A549 (cell line): ENCODE measurements at regions not wholly inside any gene's neighbourhood (a gene's known extent, or its start where the extent isn't known, plus 50 kb on each side); places are given as distances from the start of the nearest gene placed in this dataset.

Source experiments
- BHLHE40 ChIP-seq: IDR thresholded peaks from 2 replicates; pipeline ENCODE4 v1.6.1; 2012; ENCODE audit warnings: low read depth, low read length, inconsistent platforms
- CEBPB ChIP-seq, 2 experiments: fragments of >200 bp in 1 of 2; sonication (Bioruptor Twin) in 1 of 2; formaldehyde crosslinking in 1 of 2; IDR thresholded peaks; 2 replicates each; pipeline ENCODE4 v1.6.1; 2012 to 2016
- CTCF ChIP-seq: fragments of >200 bp; sonication (Bioruptor Twin); formaldehyde crosslinking; IDR thresholded peaks from 3 replicates; pipeline ENCODE4 v1.5.1; 2016
- JUN ChIP-seq, 2 experiments: fragments of >200 bp; sonication (Bioruptor Twin); formaldehyde crosslinking; IDR thresholded peaks; 2 replicates in 1 of 2; 3 replicates in 1 of 2; pipeline ENCODE4 v1.6.1; 2016 to 2017
- KDM1A ChIP-seq: fragments of 200-600 bp; sonication (generic); IDR thresholded peaks from 2 replicates; pipeline ENCODE4 v1.6.1; 2016; ENCODE audit warnings: low read depth, mild to moderate bottlenecking
- RAD21 ChIP-seq, 2 experiments: fragments of >200 bp in 1 of 2; sonication (Bioruptor Twin) in 1 of 2; formaldehyde crosslinking in 1 of 2; IDR thresholded peaks in 1 of 2; conservative IDR thresholded peaks in 1 of 2; 2 replicates in 1 of 2; 3 replicates in 1 of 2; pipeline ENCODE4 v1.6.1; 2012 to 2018; ENCODE audit warnings: inconsistent platforms in 1 of 2
- RCOR1 ChIP-seq: fragments of 150-350 bp; IDR thresholded peaks from 2 replicates; pipeline ENCODE4 v1.6.1; 2014; ENCODE audit warnings: antibody characterized with exemption, low read length, low read depth
- REST ChIP-seq: fragments of 200-600 bp; sonication (generic); IDR thresholded peaks from 2 replicates; pipeline ENCODE4 v1.6.1; 2016; ENCODE audit warnings: antibody characterized with exemption, mild to moderate bottlenecking, moderate library complexity
- RFX5 ChIP-seq: fragments of 450-650 bp; IDR thresholded peaks from 2 replicates; pipeline ENCODE4 v1.7.1; 2014; ENCODE audit warnings: antibody characterized with exemption, mild to moderate bottlenecking, moderate library complexity

DNA sequence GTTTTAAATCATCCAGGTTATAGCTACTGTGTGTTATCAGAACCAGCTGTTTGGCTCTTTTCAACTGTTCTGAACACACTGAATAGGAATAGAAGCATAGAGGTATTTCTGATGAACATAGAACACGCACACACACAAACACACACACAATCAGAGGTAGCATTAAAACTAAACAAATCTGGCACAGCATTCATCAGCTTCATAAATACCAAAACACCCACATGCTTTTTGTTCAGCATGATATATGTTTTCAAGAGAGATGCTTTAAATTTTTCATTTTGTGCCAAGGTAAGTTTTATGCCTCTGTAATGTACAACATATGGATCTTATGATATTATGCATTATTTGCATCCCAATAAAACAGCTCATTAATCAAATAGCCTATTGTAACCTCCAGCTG lies 208.6 kb downstream of the GALC start:
- no peak for TF ChIP-seq CTCF
- TF ChIP-seq JUN (IDR thresholded peaks at IDR 0.05) = no peak
- TF ChIP-seq RCOR1 = no peak
- no peak for TF ChIP-seq BHLHE40
- TF ChIP-seq CEBPB (IDR thresholded peaks at IDR 0.05) = no peak
- TF ChIP-seq RFX5 = no peak
- TF ChIP-seq REST = no peak
- no peak for TF ChIP-seq KDM1A
- no peak for TF ChIP-seq RAD21 (conservative IDR thresholded peaks at IDR 0.05 in 1 of 2, IDR thresholded peaks at IDR 0.05 in 1 of 2)
